Fibroblast of lung (primary cell): ENCODE measurements at regions not wholly inside any gene's neighbourhood (a gene's known extent, or its start where the extent isn't known, plus 50 kb on each side); places are given as distances from the start of the nearest gene placed in this dataset.

Experiments used
- EZH2 ChIP-seq: IDR thresholded peaks from 2 replicates; pipeline ENCODE4 v1.5.1; 2012; ENCODE audit warnings: low read length, control low read depth, mild to moderate bottlenecking; ENCODE audit errors: missing control alignments
- TF ChIP-seq, protein P1 (sequence below), 2 donors: IDR thresholded peaks in 1 of 2; conservative IDR thresholded peaks in 1 of 2; 1 replicate in 1 of 2; 2 replicates in 1 of 2; pipeline ENCODE4 v1.5.1; 2011 to 2012; ENCODE audit warnings: low read length in 2 of 2, control low read depth in 1 of 2, inconsistent platforms in 1 of 2, low read depth in 1 of 2, mild to moderate bottlenecking in 1 of 2

DNA sequence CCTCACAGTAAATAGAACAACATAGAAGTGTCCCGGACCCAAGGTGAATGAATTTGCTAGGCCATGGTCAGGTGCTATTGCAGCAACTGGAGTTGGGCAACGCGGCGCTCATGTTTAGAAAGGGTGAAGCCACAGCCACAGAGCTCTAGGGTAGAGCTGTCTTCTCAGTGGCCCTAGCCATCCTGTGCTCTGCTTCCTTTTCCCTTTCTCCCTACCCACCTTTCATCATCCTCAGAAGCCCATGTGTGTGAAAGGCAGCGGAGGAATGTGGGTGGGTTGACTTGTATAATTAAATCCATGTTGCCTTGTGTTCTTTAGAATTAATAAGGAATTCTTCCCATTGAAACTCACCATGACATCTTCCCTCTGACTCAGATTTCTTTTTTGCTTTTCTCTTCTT is 336.7 kb downstream of the OSR1 start:
- TF ChIP-seq, protein P1, sequence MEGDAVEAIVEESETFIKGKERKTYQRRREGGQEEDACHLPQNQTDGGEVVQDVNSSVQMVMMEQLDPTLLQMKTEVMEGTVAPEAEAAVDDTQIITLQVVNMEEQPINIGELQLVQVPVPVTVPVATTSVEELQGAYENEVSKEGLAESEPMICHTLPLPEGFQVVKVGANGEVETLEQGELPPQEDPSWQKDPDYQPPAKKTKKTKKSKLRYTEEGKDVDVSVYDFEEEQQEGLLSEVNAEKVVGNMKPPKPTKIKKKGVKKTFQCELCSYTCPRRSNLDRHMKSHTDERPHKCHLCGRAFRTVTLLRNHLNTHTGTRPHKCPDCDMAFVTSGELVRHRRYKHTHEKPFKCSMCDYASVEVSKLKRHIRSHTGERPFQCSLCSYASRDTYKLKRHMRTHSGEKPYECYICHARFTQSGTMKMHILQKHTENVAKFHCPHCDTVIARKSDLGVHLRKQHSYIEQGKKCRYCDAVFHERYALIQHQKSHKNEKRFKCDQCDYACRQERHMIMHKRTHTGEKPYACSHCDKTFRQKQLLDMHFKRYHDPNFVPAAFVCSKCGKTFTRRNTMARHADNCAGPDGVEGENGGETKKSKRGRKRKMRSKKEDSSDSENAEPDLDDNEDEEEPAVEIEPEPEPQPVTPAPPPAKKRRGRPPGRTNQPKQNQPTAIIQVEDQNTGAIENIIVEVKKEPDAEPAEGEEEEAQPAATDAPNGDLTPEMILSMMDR (conservative IDR thresholded peaks at IDR 0.05 in 1 of 2, IDR thresholded peaks at IDR 0.05 in 1 of 2; ENCODE audit: low read depth in 1 of 2, low read length in 2 of 2) = no peak
- no peak for TF ChIP-seq EZH2
